ENCODE measurements at regions not wholly inside any gene's neighbourhood (a gene's known extent, or its start where the extent isn't known, plus 50 kb on each side); places are given as distances from the start of the nearest gene placed in this dataset.

DNA sequence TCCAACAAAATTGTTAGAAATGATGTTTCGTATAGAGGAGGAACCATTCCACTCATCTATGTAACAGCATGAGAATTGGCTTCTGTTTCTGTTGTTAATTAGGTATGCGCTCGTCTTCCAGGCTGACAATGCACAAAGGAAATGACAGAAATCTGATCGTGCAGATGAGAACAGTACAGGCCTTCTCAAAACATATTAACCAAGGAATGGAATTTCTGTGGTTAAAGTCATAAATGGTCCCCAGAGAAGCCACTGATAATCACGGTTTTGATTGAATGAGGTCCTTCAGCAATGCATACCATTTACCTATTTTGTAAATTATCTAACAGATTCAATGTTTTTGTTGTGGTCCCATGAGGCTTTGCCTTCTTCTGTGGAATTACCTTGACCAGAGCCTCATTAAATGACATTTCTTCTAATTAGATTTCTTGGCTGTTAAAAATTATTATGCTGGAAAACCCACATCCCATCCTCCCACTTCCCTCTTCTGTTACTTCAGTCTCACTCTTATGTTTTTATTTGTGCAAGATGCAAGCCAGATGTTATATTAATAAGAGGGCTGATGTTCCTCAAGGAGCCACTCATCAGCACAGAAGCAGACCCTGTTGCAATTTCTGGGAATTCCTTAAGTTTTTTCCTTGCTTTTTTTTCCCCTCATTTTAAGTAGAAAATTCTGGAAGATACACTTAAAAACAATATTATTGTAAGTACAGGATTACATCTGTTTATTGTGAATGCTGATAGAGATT, 395.8 kb downstream of the PID1 start:
- CTCF ChIA-PET: no interaction called here
- Mint-ChIP-seq H3K27ac (no peak overlapping the region), H3K9me3 (peaks cover 6% of the 10 kb centered on the region), H3K36me3 (no peaks in the 10 kb centered on the region), H3K27me3 (no peaks in the 10 kb centered on the region), H3K4me3 (no peak overlapping the region), H3K4me1 (no peaks in the 10 kb centered on the region)
- no peak for DNase-seq

- no peaks in the 10 kb centered on the region for H3K4me1 Mint-ChIP-seq
- H3K27me3 Mint-ChIP-seq: no peaks in the 10 kb centered on the region
- no peak overlapping the region for H3K27ac Mint-ChIP-seq
- H3K36me3 Mint-ChIP-seq: no peaks in the 10 kb centered on the region
- CTCF ChIA-PET: no interaction called here
- H3K4me3 Mint-ChIP-seq: no peak overlapping the region
- peaks cover 5% of the 10 kb centered on the region for H3K9me3 Mint-ChIP-seq
- no peak for DNase-seq
These were observed 400.1 kb downstream of the PID1 start for GRCh38 chr2:228871012-228871411.

DNA sequence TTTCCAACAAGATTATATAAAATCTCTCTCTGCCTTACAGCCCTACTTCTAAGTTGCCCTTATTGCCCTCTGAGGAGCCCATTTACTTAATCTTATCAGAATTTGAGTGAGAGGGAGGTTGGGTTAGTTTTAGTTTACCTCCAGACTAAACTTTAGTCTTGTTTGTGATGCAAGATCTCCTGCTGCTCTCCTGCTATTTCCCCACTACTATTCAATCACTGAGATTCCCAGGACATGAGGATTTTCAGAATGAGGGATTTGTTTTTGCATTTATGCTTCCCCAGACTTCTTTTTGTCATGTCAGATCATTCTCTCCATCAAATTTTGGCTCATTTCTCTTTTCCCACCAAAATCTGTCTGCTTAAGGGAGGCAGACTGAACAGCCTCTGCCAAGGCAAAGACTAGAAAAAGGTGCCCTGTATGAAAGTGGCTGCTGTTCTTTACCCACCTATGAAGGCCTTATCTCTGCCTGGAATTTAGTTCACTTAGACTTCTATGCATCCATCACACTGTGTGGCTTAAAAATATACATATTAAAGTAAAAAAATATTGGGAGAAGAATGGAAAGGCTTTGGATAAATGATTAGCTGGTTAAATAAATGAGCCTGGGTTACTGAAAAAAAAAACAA, 401.3 kb downstream of the PID1 start:
- Mint-ChIP-seq H3K36me3 (no peaks in the 10 kb centered on the region), H3K4me3 (no peak overlapping the region), H3K9me3 (peaks cover 5% of the 10 kb centered on the region), H3K27me3 (no peaks in the 10 kb centered on the region), H3K4me1 (no peaks in the 10 kb centered on the region), H3K27ac (no peak overlapping the region)
- CTCF ChIA-PET: no interaction called here
- DNase-seq: no peak

GRCh38 chr2:228867406-228867805, 403.7 kb downstream of the PID1 start:
- H3K36me3 Mint-ChIP-seq: no peaks in the 10 kb centered on the region
- H3K4me3 Mint-ChIP-seq: no peak overlapping the region
- CTCF ChIA-PET: no interaction called here
- H3K27ac Mint-ChIP-seq: no peak overlapping the region
- H3K4me1 Mint-ChIP-seq: no peaks in the 10 kb centered on the region
- DNase-seq: no peak
- peaks cover 10% of the 10 kb centered on the region for H3K9me3 Mint-ChIP-seq
- H3K27me3 Mint-ChIP-seq: no peaks in the 10 kb centered on the region

GRCh38 chr2:228866781-228867180, 404.3 kb downstream of the PID1 start:
- peaks cover 10% of the 10 kb centered on the region for H3K9me3 Mint-ChIP-seq
- no peaks in the 10 kb centered on the region for H3K36me3 Mint-ChIP-seq
- no peaks in the 10 kb centered on the region for H3K4me1 Mint-ChIP-seq
- DNase-seq: no peak
- H3K27me3 Mint-ChIP-seq: no peaks in the 10 kb centered on the region
- CTCF ChIA-PET: no interaction called here
- no peak overlapping the region for H3K27ac Mint-ChIP-seq
- no peak overlapping the region for H3K4me3 Mint-ChIP-seq

GRCh38 chr2:228866044-228866443, 405.0 kb downstream of the PID1 start:
- Mint-ChIP-seq H3K36me3 (no peaks in the 10 kb centered on the region), H3K27ac (no peak overlapping the region)
- CTCF ChIA-PET: no interaction called here

DNA sequence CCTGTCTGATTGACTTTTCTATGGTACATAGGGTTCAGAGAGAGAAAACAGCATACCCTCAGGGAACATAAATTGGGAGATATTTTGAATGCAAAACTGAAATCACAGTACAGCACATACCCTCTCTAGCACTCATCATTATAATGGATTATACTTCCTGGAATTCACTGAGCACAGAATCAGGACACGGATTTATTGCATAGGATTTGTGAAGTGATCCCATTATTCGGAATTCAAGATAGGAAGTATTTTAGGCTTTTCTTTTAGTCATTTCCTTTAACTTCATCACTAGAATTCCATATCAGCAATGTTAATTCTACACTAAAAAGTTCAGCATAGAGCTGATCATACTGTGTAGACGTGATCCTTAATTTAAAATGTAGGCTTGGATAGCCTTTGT, 407.0 kb downstream of the PID1 start:
- no peak for DNase-seq
- Mint-ChIP-seq H3K4me1 (no peaks in the 10 kb centered on the region), H3K36me3 (no peaks in the 10 kb centered on the region), H3K27me3 (no peaks in the 10 kb centered on the region), H3K4me3 (no peak overlapping the region), H3K9me3 (peaks cover 12% of the 10 kb centered on the region), H3K27ac (no peak overlapping the region)
- CTCF ChIA-PET: no interaction called here

More at GRCh38 chr2:228866044-228866443, 405.0 kb downstream of the PID1 start:
- H3K27me3 Mint-ChIP-seq: no peaks in the 10 kb centered on the region
- DNase-seq: no peak
- H3K9me3 Mint-ChIP-seq: peaks cover 10% of the 10 kb centered on the region
- no peaks in the 10 kb centered on the region for H3K4me1 Mint-ChIP-seq
- no peak overlapping the region for H3K4me3 Mint-ChIP-seq

GRCh38 chr2:228860601-228861285, 410.3 kb downstream of the PID1 start:
- no peak for DNase-seq
- H3K36me3 Mint-ChIP-seq: no peaks in the 10 kb centered on the region
- peaks cover 17% of the 10 kb centered on the region for H3K9me3 Mint-ChIP-seq
- no peaks in the 10 kb centered on the region for H3K27me3 Mint-ChIP-seq
- no peak overlapping the region for H3K27ac Mint-ChIP-seq
- H3K4me1 Mint-ChIP-seq: no peaks in the 10 kb centered on the region
- CTCF ChIA-PET: no interaction called here
- H3K4me3 Mint-ChIP-seq: no peak overlapping the region

DNA sequence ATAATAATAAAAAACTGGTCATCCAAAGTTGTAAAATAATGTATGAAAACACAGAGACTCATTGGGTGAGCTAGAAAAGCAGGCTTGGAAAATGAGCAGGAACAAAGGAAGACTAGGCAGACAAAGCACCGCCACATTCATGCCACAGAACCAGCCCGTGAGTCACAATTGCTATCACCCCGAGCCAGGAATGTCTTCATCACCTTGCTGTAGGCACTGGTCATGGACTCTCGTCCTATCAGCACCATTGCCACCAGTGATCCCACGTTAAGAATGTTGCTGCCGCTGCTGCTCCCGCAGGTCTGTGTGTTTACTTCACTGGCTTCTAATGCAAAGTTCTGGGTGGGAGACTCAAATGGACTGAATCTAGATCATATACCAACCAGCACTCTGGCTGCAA, 417.9 kb downstream of the PID1 start:
- Mint-ChIP-seq H3K27me3 (no peaks in the 10 kb centered on the region), H3K9me3 (peaks cover 6% of the 10 kb centered on the region), H3K4me1 (no peaks in the 10 kb centered on the region), H3K36me3 (no peaks in the 10 kb centered on the region), H3K27ac (no peak overlapping the region), H3K4me3 (no peak overlapping the region)
- CTCF ChIA-PET: interaction anchor here (0.6 kb wide), 1 partner anchor 623 kb away, joined by 3 read pairs; no protein-coding TSS in a partner anchor
- no peak for DNase-seq

DNA sequence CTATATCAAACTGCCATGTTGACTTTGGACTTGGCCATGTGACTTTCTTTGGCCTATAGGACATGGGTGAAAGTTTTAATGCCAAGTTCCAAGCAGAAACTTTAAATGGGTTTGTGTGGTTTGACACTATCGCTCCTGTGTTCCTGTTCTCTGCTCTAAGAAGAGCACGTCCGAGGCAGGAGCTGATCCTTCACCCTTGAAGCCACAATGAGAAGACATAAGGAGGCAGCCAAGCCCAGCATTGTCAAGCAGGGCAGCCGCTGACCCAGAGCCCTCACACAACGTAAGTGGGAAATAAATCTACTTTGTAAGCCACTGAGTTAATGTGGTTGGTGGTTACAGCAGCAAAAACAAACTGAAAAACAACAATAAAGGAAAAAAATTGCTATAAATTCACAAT, 422.4 kb downstream of the PID1 start:
- Mint-ChIP-seq H3K27ac (no peak overlapping the region), H3K9me3 (peaks cover 3% of the 10 kb centered on the region), H3K4me3 (no peak overlapping the region), H3K4me1 (no peaks in the 10 kb centered on the region), H3K36me3 (no peaks in the 10 kb centered on the region), H3K27me3 (no peaks in the 10 kb centered on the region)
- no peak for DNase-seq
- CTCF ChIA-PET: interaction anchor here (0.8 kb wide), 1 partner anchor 15 kb away, joined by 3 read pairs; no protein-coding TSS in a partner anchor

- no peak overlapping the region for H3K27ac Mint-ChIP-seq
- H3K27me3 Mint-ChIP-seq: no peaks in the 10 kb centered on the region
- H3K36me3 Mint-ChIP-seq: no peaks in the 10 kb centered on the region
- H3K9me3 Mint-ChIP-seq: peaks cover 3% of the 10 kb centered on the region
- CTCF ChIA-PET: interaction anchor here (0.8 kb wide), 1 partner anchor 14 kb away, joined by 3 read pairs; no protein-coding TSS in a partner anchor
- H3K4me1 Mint-ChIP-seq: no peaks in the 10 kb centered on the region
- H3K4me3 Mint-ChIP-seq: no peak overlapping the region
- DNase-seq: no peak
These were observed 423.4 kb downstream of the PID1 start for GRCh38 chr2:228847684-228848083.

GRCh38 chr2:228846161-228846560, 424.9 kb downstream of the PID1 start:
- no peaks in the 10 kb centered on the region for H3K4me1 Mint-ChIP-seq
- no peak overlapping the region for H3K4me3 Mint-ChIP-seq
- CTCF ChIA-PET: no interaction called here

DNA sequence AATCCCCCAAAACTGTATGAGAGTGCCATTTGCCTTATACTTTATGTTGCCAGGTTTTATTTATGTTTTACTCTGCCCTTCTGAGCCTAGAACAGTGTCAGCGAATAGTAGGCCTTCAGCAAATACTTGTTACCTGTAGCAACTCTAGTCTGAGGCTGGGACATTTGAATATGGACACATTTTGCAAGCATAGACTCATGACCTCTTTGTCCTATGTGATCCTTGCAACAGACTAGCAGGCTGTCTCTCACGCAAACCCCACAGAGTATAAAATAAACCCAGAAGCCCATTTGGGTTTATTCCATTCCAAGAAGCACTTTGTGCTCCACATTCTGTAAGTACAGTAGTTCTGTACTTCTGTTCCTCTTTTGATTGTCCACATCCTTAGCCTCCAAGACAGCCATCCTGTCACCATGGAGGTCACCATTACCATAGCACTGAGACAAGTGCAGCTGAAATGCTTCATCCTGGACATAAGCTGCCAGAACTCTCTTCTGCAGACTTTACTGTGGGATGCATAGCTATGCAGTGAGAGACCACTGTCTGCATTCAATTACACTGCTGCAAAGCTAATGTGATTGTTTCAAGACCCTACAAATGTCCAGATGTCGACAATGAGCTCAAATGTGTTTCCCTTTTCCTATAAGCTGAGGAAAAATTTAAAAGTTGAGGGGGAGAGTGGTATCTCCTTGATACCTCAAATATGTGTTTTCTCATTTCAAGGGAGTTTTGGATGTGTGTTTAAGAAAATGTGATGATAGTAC, 425.7 kb downstream of the PID1 start:
- no peak overlapping the region for H3K4me3 Mint-ChIP-seq
- H3K27me3 Mint-ChIP-seq: no peaks in the 10 kb centered on the region
- CTCF ChIA-PET: no interaction called here
- H3K36me3 Mint-ChIP-seq: no peaks in the 10 kb centered on the region
- H3K27ac Mint-ChIP-seq: no peak overlapping the region
- H3K4me1 Mint-ChIP-seq: no peaks in the 10 kb centered on the region
- peaks cover 2% of the 10 kb centered on the region for H3K9me3 Mint-ChIP-seq
- no peak for DNase-seq

More at GRCh38 chr2:228846161-228846560, 424.9 kb downstream of the PID1 start:
- DNase-seq: no peak
- H3K27me3 Mint-ChIP-seq: no peaks in the 10 kb centered on the region
- H3K27ac Mint-ChIP-seq: no peak overlapping the region
- peaks cover 2% of the 10 kb centered on the region for H3K9me3 Mint-ChIP-seq
- H3K36me3 Mint-ChIP-seq: no peaks in the 10 kb centered on the region

- H3K4me3 Mint-ChIP-seq: no peak overlapping the region
- CTCF ChIA-PET: no interaction called here
- H3K27me3 Mint-ChIP-seq: no peaks in the 10 kb centered on the region
- no peaks in the 10 kb centered on the region for H3K36me3 Mint-ChIP-seq
- H3K27ac Mint-ChIP-seq: no peak overlapping the region
- no peaks in the 10 kb centered on the region for H3K4me1 Mint-ChIP-seq
- no peak for DNase-seq
- no peaks in the 10 kb centered on the region for H3K9me3 Mint-ChIP-seq
These were observed 429.2 kb downstream of the PID1 start for GRCh38 chr2:228841877-228842276.

All from activated naive CD4-positive, alpha-beta T cell treated with anti-CD3 and anti-CD28 coated beads, Interleukin-2, amount 10 ng/mL, durations not matched to agents 7 days and 5 days (primary cell).